ENCODE measurements at regions not wholly inside any gene's neighbourhood (a gene's known extent, or its start where the extent isn't known, plus 50 kb on each side); places are given as distances from the start of the nearest gene placed in this dataset.

DNA sequence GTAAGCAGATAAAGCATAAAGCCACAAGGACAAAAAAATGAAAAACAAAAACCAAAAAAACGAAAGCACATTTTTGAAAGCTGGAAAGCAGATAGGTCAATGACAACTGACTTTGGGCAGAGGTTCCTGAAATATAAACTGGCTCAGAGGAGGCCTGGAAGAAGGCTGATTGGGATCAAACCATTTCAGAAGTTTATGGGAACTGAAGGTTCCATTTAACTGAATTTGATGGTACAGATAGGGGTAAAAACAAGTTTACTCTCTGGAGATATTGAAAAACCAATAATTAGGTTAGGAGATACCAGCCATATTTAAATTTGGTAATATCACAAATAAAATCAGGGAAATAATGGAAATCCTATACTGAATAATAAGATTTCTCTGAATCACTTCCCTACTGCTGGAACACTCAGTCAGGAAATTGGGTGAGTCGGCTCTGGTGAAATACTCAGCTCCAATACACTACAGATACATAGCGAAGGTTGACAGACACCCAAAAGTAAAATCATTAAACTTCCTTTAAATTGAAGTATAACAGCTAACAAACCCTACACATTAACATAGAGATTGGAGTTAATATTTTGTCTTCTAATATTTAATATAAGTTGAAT, 1584.3 kb downstream of the STIM2 start:
- no peak for ATAC-seq
- ChIA-PET CTCF (no interaction called here), POLR2A (no interaction called here)
- no peak for DNase-seq (ENCODE audit: low read depth in 1 of 2, low spot score in 1 of 2)
- H3K4me2 ChIP-seq = no peak overlapping the region
- FAIRE-seq = no peak
- no peak overlapping the region for H3K4me3 ChIP-seq
- H3K4me1 ChIP-seq = no peaks in the 10 kb centered on the region
- no peaks in the 10 kb centered on the region for H3K9me3 ChIP-seq
- no peak overlapping the region for H3K27ac ChIP-seq
- TF ChIP-seq NPAS2 (CRISPR knock-in tag; IDR thresholded peaks at IDR 0.05; ENCODE audit: borderline replicate concordance) (no peak), MAZ (IDR thresholded peaks at IDR 0.05; ENCODE audit: borderline replicate concordance, low read depth, low read length) (no peak), HDAC2 (IDR thresholded peaks at IDR 0.05) (no peak), CHD2 (IDR thresholded peaks at IDR 0.05; ENCODE audit: low read length, partially characterized antibody) (no peak), EHF (CRISPR knock-in tag; IDR thresholded peaks at IDR 0.05) (no peak), FOSB (CRISPR knock-in tag; IDR thresholded peaks at IDR 0.05) (no peak), FOXS1 (CRISPR knock-in tag; IDR thresholded peaks at IDR 0.05) (no peak), MAFK (IDR thresholded peaks at IDR 0.05; ENCODE audit: partially characterized antibody) (no peak), EHMT2 (IDR thresholded peaks at IDR 0.05; ENCODE audit: low read depth) (no peak), RCOR1 (IDR thresholded peaks at IDR 0.05; ENCODE audit: low read depth, low read length) (no peak), TP53 (CRISPR knock-in tag; IDR thresholded peaks at IDR 0.05) (no peak), HOXB13 (CRISPR knock-in tag; IDR thresholded peaks at IDR 0.05; ENCODE audit: low read depth) (no peak)
- TF ChIP-seq, protein P1, sequence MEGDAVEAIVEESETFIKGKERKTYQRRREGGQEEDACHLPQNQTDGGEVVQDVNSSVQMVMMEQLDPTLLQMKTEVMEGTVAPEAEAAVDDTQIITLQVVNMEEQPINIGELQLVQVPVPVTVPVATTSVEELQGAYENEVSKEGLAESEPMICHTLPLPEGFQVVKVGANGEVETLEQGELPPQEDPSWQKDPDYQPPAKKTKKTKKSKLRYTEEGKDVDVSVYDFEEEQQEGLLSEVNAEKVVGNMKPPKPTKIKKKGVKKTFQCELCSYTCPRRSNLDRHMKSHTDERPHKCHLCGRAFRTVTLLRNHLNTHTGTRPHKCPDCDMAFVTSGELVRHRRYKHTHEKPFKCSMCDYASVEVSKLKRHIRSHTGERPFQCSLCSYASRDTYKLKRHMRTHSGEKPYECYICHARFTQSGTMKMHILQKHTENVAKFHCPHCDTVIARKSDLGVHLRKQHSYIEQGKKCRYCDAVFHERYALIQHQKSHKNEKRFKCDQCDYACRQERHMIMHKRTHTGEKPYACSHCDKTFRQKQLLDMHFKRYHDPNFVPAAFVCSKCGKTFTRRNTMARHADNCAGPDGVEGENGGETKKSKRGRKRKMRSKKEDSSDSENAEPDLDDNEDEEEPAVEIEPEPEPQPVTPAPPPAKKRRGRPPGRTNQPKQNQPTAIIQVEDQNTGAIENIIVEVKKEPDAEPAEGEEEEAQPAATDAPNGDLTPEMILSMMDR (IDR thresholded peaks at IDR 0.05) = no peak
- TF ChIP-seq, protein P2, sequence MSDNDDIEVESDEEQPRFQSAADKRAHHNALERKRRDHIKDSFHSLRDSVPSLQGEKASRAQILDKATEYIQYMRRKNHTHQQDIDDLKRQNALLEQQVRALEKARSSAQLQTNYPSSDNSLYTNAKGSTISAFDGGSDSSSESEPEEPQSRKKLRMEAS (IDR thresholded peaks at IDR 0.05) = no peak
- TF ChIP-seq, protein P3, sequence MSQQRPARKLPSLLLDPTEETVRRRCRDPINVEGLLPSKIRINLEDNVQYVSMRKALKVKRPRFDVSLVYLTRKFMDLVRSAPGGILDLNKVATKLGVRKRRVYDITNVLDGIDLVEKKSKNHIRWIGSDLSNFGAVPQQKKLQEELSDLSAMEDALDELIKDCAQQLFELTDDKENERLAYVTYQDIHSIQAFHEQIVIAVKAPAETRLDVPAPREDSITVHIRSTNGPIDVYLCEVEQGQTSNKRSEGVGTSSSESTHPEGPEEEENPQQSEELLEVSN (IDR thresholded peaks at IDR 0.05; ENCODE audit: borderline replicate concordance, low read depth) = no peak
- 48% methylated on average over 3 of the region's 3 CpGs for WGBS (ENCODE audit: missing lambda C conversion rate)

GRCh38 chr4:28449085-28449484, 1588.4 kb downstream of the STIM2 start:
- Histone ChIP-seq H3K4me3 (peak overlapping the region; percentile 23; the same call in 1 of the 3 replicates), H3K27ac (no peak overlapping the region), H3K4me1 (no peaks in the 10 kb centered on the region), H3K4me2 (peak overlapping the region; percentile 55), H3K9me3 (no peaks in the 10 kb centered on the region)
- FAIRE-seq (no peak), ATAC-seq (no peak), DNase-seq (ENCODE audit: low read depth in 1 of 2, low spot score in 1 of 2) (no peak)
- ChIA-PET CTCF (no interaction called here), POLR2A (no interaction called here)
- TF ChIP-seq ZFP36 (IDR thresholded peaks at IDR 0.05; ENCODE audit: borderline replicate concordance, partially characterized antibody) = no peak
- WGBS (ENCODE audit: missing lambda C conversion rate) = 39% methylated on average over 3 of the region's 3 CpGs

GRCh38 chr4:28451346-28451745, 1590.7 kb downstream of the STIM2 start:
- no peak overlapping the region for H3K4me3 ChIP-seq
- CTCF ChIA-PET = no interaction called here
- no peak overlapping the region for H3K27ac ChIP-seq
- no peak for TF ChIP-seq KDM5A (IDR thresholded peaks at IDR 0.05)
- TF ChIP-seq RFX5 (IDR thresholded peaks at IDR 0.05) = no peak
- TF ChIP-seq RCOR1 (IDR thresholded peaks at IDR 0.05; ENCODE audit: low read depth, low read length) = no peak
- TF ChIP-seq CHD4 (IDR thresholded peaks at IDR 0.05; ENCODE audit: borderline replicate concordance) = no peak
- TF ChIP-seq, protein P4, sequence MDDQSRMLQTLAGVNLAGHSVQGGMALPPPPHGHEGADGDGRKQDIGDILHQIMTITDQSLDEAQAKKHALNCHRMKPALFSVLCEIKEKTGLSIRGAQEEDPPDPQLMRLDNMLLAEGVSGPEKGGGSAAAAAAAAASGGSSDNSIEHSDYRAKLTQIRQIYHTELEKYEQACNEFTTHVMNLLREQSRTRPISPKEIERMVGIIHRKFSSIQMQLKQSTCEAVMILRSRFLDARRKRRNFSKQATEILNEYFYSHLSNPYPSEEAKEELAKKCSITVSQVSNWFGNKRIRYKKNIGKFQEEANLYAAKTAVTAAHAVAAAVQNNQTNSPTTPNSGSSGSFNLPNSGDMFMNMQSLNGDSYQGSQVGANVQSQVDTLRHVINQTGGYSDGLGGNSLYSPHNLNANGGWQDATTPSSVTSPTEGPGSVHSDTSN (IDR thresholded peaks at IDR 0.05) = no peak
- no peak for TF ChIP-seq MAZ (IDR thresholded peaks at IDR 0.05; ENCODE audit: borderline replicate concordance, low read depth, low read length)
- TF ChIP-seq HEYL (CRISPR knock-in tag; IDR thresholded peaks at IDR 0.05) = no peak
- no peak for TF ChIP-seq FOXS1 (CRISPR knock-in tag; IDR thresholded peaks at IDR 0.05)
- no peak for TF ChIP-seq MYC (IDR thresholded peaks at IDR 0.05; ENCODE audit: borderline replicate concordance, low read length)
- TF ChIP-seq, protein P1 (IDR thresholded peaks at IDR 0.05) = no peak
- no peak for TF ChIP-seq CHD2 (IDR thresholded peaks at IDR 0.05; ENCODE audit: low read length, partially characterized antibody)
- no peak for TF ChIP-seq CBX2 (IDR thresholded peaks at IDR 0.05; ENCODE audit: borderline replicate concordance, low read depth)
- TF ChIP-seq, protein P3 (IDR thresholded peaks at IDR 0.05; ENCODE audit: borderline replicate concordance, low read depth) = no peak
- whole genome bisulfite sequencing (ENCODE audit: missing lambda C conversion rate) = 51% methylated on average over 2 of the region's 2 CpGs
- no peak for ATAC-seq
- no peak for FAIRE-seq
- H3K4me1 ChIP-seq = no peaks in the 10 kb centered on the region
- no peak for DNase-seq (ENCODE audit: low read depth in 1 of 2, low spot score in 1 of 2)
- H3K4me2 ChIP-seq = no peak overlapping the region
- POLR2A ChIA-PET = no interaction called here
- H3K9me3 ChIP-seq = no peaks in the 10 kb centered on the region
